NOMO-1 treated with dmso at 0.1 percent for 144 hours (cell line): ENCODE measurements at regions not wholly inside any gene's neighbourhood (a gene's known extent, or its start where the extent isn't known, plus 50 kb on each side); places are given as distances from the start of the nearest gene placed in this dataset.

ENCODE experiments used
- DNase-seq: peaks from one replicate; lab custom pipeline; 2025; ENCODE audit not compliant: unreplicated experiment; lab: John Stamatoyannopoulos, UW

DNA sequence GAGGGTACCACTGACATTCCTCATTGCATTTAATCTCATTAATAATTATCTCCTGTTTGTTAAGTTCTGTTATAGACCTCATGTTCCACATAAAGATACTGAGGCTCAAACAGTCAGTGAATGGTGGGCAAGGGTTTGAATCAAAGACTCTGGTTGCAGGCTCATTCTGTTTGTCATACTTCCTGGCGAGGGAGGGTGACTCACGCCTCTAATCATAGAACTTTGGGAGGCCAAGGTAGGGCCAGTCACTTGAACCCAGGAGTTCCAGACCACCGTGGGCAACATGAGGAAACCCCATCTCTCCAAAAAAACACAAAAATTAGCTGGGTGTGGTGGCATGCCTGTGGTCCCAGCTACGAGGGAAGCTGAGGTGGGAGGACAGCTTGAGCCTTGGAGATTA lies 220.7 kb upstream of the MIR17HG start:
- no peak for DNase-seq

DNA sequence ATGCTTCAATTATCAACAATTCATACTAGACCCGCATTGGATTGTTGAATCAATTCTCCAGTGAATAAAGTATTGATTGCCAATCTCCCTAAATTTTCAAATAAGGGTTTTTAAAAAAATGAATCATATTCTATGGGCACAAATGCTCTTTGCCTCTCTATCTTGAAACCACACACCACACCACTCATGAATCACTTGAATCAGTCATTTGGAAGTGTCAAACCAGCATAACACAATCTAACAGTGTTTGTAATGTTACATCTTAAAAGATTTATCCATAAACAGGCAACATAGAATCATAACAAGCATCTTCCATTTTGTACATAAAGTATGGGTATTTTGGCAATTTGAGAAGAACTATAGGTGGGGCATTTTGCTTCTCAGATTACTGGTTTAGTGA lies 219.5 kb upstream of the MIR17HG start:
- DNase-seq, result no peak

DNA sequence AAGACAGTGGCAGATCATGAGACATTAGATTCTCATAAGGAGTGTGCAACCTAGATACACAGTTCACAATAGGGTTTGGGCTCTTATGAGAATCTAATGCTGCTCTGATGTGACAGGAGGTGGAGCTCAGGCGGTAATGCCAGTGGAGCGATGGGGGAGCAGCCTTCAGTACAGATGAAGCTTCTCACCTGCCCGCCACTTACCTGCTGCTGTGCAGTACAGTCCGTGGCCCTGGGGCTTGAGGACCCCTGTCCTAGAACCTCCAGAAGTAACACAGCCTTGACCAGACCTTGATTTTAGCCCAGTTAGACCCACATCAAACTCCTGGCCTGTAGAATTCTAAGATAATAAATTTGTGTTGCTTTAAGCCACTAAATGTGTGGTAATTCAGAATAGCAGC lies 215.1 kb upstream of the MIR17HG start:
- no peak for DNase-seq

DNA sequence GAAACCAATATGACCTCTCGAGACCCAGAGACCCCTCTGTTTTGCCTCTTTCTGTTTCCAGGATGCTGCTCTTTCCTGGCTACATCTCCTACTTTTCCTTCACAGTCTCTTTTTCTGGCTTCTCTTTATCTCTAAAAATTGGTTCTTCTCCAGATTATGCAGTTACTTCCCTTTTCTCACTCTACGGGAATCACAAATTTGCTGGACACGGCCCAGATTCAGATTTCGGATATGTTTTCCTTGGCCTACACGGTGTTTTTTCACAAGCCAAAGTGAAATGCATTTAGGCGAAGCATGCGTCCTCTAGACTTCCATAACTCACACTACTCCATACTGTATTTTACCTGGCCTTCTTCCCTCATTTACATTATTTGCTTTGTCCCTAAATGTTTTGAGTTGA lies 214.7 kb upstream of the MIR17HG start:
- no peak for DNase-seq

DNA sequence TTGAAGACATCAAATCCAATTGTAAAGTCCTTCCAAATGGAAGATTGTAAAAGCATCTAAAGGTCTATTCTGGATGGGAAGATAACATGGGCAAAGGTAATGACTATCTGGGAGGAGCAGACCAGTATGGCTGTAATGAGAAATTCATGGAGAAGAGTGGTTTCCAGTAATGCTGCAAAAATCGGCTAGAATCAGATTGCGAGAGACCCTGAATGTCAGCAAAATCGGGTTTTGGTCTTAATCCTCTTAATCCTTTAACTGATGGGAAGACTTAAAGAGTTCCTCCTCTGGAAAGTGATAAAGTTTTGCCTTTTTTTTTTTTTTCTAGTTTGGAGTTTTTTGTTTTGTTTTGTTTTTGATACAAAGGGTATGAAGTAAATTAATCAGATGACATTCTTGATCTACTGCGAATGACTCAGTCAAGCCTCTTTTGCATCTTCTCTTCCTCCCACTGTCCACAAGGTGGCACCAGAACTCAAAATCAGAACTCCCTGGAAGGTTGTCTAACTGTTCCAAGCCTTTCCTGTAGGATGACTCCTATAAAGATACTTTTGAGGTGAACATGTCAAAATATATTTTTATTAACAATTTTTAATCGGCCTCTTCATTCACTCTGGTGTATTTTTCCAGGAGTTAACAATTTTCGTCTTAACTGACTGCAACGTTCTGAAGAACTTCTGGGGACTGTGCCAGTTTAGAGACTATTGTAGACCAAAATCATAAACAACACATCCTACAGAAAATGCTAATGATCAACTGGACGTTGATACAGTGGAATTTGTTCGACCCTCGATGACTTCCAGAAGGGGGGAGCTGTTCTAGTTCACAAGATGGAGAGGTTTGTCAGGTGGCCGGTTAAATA lies 213.3 kb upstream of the MIR17HG start:
- DNase-seq, result peak; percentile 26

DNA sequence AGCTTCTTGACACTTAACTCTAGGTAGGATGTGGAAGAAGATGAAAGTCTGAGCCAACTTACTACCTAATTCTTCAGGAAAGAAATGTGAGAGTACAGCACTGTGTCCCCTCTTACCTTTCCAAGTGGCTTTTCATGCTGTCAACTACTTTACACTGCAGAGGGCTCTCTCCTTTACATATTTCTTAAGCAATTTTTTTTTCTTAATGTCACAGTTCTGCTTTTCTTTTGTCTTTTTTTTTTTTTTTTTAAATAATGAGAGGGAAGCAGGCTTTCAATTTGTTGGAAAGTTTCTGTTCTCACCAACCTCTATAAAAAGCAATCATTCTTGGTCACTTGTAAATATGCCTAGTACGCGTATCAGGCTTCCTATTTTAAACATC lies 212.7 kb upstream of the MIR17HG start:
- DNase-seq, result peak; percentile 60

DNA sequence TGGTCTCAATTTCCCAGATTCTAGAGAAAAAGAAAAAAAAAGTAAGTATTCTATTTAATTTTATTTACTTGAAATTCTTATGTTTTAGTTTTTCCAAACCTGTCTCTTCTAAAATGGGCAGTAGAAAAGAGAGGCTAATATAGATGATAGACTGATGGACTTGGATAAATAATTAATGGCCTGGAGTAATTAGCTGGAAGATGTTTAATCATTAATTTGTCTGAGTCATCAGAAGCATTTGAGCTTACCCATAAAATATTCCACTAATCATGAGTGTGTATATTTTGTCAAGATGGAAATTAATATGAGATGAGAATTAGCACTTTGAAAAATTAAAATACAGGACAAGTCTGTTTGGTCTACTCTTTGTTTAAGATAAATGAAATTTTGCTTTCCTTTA lies 212.1 kb upstream of the MIR17HG start:
- no peak for DNase-seq

DNA sequence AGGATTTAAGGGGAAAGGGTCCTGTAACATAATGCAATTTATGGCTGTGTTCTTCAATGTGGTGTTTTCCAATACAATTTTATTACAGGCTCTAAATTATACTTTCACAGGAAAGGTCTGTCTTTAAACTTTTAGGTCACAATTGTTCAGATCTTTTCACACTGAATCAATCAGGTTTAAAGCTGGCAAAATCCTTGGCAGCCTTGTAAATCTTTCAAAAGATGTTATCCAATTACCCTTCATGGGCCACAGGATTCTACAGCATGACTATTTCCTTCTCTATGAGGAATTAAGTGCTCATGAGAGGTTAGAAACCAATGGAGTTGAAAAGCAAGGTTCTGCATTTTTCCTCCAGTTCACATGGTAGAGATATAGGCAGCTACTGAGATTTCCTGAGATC lies 211.5 kb upstream of the MIR17HG start:
- DNase-seq, result no peak

DNA sequence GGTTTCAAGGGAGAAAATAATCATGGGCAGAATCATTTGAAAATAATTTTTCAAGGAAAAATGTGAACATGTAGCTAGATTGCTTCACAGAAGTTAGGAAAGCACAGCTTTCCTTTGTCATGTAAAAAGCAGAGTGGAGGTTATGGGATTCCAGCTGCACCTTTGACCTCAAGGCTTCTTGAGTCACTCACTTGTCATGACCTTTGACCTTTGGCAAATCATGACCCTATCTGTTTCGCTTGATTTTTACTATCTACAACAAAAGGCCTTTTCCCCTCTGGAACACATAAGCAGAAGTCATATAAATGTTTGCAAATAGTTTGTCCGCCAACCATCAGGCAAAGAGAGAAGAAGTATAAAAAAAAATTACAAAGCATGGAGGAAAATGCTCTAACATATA lies 210.7 kb upstream of the MIR17HG start:
- no peak for DNase-seq

DNA sequence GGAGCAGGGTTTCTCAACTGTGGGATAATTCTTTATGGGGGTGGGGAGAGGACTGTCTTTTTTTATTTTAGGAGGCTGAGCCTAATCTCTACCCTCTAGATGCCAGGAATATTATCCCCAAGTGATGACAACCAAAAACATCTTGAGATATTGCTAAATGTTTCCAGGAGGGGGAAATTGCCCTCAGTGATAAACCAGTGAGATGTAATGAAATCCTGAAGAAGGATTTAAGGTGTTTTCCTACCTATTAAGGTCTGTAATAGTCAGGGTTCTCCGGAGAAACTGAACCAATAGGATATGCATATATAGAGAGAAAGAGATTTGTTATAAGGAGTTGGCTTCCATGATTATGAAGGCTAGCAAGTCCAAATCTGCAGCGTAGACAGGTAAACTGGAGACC lies 208.3 kb upstream of the MIR17HG start:
- no peak for DNase-seq

DNA sequence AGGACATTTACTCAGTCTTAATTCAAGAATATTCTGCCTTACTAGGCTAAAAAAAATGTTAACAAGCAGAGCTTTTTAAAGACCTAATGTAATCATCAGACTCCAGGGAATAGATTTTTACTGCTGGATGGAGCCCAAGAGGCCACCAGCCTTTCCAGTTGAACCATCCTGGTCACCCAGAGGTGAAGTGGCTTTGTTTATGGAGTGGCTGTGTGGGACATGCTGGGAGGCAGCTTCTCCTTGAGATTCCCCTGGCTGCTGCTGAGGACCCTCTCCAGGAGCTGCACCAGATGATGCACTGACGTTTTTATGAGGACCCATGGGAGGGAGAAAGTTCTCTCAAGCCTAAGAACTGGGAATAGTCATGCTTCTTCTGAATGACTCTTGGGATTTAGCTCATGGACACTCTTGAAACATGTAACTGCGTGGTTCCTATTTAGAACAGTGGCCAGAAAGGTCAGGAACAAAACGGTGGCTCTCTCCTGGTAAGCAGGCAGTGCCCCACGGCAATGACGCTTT lies 205.9 kb upstream of the MIR17HG start:
- DNase-seq, result no peak

DNA sequence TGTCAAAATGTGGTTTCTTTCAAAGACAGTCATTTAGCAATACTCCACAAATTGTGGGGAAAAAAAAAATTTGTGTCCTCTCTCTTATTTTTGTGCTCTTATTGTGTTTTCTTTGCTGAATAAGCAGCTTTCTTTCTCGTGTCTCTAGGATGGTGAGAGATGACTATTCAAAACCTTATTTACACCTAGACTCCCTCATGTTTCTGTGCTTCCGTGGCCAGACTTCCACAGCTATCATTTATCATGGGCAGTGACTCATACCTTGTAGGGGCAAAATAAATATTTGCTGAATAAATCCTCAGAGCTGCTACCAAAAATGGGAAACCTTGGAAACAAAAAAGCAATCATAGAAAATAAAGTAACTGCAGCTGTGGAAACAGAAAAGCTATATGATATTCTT lies 204.9 kb upstream of the MIR17HG start:
- no peak for DNase-seq

DNA sequence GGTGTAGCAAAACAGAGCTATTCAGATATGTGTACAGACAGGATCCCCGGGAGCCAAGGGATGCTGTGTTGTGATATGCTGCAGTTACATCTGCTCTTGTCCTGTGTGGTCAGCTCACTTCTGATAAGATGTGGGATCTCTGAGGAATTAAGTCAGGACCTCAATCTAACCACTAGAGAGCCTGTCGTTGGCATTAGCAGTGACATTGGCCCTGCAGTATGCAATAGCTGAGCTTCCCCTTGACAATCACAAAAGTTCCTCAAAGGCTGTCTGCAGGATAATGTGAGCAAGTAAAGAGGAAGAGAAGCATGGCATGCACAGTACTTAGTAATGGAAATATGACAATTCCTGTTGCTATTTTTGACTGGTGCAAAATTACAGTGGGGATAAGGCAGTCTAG lies 203.4 kb upstream of the MIR17HG start:
- peak; percentile 72 for DNase-seq

DNA sequence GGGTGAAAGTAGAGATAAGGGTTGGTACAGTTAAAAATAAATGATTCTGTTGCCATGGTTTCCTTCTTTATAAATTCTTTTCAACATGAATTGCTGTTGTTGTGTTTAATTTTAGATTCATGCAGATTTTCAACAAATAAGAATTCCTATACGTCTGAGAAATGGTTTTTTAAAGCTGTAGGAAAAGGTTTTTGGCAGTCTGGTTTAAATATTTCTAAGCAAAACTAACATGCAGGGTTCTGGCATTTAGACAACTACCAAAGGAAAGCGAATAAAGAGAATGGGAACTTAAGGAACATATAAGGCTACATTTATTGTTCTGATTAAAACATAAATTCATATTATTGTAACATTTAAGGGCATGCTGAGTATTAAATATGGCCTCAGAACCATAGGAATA lies 203.0 kb upstream of the MIR17HG start:
- DNase-seq, result no peak

DNA sequence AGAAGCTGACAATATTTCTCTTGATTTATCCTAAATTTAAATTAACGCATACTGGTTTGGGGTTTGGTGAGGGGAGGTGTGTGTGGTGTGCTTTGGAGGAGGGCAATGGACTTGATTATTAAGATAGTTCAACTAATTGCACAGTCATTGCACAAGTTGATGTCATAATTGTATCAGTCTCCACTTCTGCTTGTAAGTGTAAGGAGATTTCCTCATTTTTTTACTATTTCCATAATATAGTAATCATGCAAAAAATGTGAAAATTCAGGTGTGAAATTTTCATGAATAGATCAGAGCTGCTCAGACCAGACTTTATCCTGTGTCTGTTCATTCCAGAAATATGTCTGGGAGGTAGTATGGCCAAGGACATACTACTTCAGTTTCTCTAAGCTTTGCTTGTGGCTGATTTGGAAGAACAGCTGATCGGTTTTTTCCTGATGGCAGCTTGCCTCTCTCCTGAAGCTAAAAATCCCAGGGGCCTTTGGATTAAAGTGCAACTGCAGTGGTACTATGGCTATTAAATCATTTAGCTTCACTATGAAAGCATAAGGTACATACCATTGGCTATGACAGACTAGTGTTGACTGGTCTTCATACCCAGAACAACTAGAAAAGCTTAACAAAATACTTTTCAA lies 201.8 kb upstream of the MIR17HG start:
- peak; percentile 23 for DNase-seq

DNA sequence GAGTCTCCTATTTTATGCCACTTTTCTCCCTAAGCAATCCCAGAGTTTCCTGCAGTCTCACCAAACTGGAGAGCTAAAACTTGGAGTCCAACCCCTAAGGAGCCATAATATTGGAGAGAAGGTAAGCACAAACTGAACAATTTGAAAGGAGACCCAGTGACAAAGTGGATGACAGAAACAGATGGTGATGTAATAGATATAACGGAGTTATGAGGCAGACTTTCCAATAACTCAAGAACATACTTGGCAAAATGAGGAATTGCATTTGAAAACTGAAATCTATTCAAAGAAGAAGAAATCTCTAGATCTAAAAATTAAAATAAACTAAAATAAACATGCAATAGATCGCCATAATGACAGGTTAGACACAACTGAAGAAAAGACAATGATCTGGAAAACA lies 200.9 kb upstream of the MIR17HG start:
- DNase-seq, result no peak

DNA sequence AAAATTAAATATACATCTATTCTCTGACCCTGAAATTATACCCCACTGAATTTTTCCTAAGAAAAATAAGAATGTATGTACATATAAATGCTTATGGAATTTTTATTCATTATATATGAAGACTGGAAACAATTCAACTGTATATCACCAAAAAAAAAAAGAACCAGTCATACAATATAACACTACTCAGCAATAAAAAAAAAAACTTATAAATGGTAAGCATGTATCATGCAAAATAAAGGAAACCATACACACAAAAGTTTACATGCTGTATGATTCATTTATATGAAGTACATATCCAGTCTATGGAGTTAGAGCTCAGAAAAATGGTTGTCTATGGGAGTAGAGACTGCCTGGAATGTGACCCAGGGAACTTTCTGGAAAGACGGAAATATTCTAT lies 199.4 kb upstream of the MIR17HG start:
- no peak for DNase-seq

DNA sequence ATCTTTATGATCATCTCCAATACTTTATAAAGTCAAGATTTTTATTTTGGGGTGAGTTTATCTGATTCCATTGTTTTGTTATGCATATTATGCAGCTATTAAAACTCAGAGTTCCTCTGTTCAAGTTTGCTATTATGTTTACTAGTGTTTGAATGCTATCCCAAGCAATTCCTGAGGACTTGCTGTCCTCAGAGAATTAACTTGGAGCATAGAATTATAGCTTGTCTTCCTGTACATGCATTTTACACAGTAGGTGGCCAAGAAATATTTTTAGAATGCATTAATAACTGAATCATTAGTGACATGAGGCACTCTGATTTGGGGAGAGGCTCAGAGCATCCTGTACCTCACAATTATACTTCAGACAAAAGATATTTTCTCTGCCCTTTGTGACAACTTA lies 195.6 kb upstream of the MIR17HG start:
- no peak for DNase-seq

DNA sequence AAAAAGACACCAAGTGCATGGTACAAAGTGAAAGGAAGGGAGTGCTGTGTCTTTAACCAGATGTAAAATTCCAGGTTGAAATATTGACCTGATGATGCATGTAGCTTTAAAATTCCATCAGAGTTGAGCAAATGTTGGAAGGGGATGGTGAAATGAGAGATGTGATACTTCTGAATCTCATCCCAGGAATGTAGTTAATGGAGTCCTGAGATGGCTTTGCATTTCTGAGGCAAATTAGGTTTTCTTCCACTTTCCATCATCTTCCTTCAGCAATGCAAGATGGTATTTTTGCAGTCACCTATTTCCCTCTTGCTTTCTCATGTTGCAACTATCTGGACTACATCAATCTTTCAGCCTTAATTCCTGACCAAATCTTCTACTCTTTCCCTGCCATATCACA lies 194.1 kb upstream of the MIR17HG start:
- no peak for DNase-seq

DNA sequence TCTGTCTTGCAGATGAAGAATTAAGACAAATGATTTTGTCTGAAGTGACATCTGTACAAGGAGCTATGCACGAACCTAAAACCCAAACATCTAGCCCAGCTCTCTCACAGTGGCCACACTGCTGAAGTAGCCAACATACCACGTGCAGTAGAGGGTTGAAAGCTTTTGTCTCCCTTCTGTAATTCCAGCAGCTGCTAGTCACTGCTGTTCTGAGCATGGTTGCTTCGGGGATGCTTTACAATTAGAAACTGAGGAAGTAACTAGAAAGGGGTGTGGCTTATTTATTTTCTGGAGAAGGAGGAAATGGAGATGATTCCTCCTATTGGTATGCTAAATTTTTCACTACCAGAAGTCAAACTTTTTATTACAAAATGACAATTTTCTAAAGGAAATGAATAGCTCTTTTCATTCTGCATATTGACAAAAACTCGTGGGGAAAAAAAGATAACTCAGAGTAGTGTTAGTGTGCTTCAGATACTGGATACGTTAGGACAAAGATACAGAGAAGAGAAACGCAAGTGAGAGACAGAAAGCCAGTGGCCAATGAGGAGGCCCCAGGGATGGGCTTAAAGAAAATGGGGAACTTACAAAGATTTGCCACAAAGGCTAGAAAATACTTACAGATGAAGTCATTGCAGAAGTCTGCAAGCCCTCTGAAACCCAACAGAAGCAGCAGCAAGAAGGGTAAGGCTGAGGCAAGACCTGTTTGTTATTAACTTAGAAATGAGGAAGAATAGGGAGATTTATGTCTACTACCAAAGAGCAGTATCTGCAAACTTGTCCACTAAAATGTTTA lies 192.7 kb upstream of the MIR17HG start:
- DNase-seq, result peak; percentile 98

DNA sequence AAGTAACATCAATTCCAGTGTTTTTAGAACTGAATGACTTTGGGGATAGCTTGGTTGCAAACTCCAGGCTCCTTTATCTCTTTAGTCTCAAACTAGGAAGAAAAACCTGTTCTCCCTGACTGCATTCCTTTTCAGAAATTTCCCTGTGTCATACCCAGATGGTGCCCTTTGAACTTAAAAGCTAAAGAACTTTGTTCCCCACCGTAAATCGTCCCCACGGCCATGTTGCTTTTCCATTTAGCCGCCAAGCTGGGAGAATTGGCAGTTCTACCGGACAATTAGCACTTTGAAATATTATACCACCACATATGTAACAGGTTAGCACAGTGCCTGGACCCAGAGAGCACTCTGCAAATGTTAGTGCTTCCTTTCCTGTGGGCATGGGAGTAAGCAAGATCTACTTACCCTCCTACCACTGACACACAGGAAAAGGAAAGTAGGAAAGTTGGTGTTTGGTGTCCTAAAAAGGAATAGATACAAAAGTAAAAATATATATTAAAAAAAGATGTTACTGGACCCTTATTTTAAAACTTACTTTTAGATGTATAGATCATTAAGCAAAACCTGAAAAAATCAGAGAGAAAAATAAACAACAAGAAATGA lies 191.9 kb upstream of the MIR17HG start:
- DNase-seq, result no peak
